Lower leg skin (tissue), 3 donors: ENCODE measurements at regions not wholly inside any gene's neighbourhood (a gene's known extent, or its start where the extent isn't known, plus 50 kb on each side); places are given as distances from the start of the nearest gene placed in this dataset.

Source experiments
- CTCF ChIP-seq, 3 donors: fragments of 450-650 bp; IDR thresholded peaks; one replicate each; pipeline ENCODE4 v1.5.1; 2016; ENCODE audit warnings: antibody characterized with exemption in 3 of 3, mild to moderate bottlenecking in 3 of 3, moderate library complexity in 2 of 3
- POLR2A ChIP-seq, 2 donors: fragments of 450-650 bp; IDR thresholded peaks; one replicate each; pipeline ENCODE4 v1.6.1; 2016 to 2017; ENCODE audit warnings: antibody characterized with exemption in 2 of 2, mild to moderate bottlenecking in 1 of 2, moderate library complexity in 1 of 2

- TF ChIP-seq POLR2A (IDR thresholded peaks at IDR 0.05) (no peak), CTCF (IDR thresholded peaks at IDR 0.05) (no peak)
These were observed 172.6 kb downstream of the HAUS1 start for GRCh38 chr18:46276748-46277147.
